Stimulated activated naive CD8-positive, alpha-beta T cell treated with anti-CD3 and anti-CD28 coated beads, Interleukin-15, amount 100 ng/mL, for 72 hours (primary cell): ENCODE measurements at regions not wholly inside any gene's neighbourhood (a gene's known extent, or its start where the extent isn't known, plus 50 kb on each side); places are given as distances from the start of the nearest gene placed in this dataset.
"Not testable (repeated sequence)": the region's sequence is repeated elsewhere in the genome, so short reads cannot be mapped to it uniquely, and the experiment has no call there.

ENCODE experiments used
- ATAC-seq: fragments of 150-1000 bp; cut with Tn5 transposase; 2 replicates; pipeline ENCODE4 v1.10.0; 2021; ENCODE audit warnings: mild to moderate bottlenecking, moderate library complexity
- DNase-seq, 2 donors: peaks; one replicate each; pipeline ENCODE4 v3.0.0; 2021 to 2022
- H3K27ac Mint-ChIP-seq, 2 donors: one replicate each; pipeline ENCODE4 v1.8.0; 2022; ENCODE audit warnings: mild to moderate bottlenecking in 2 of 2, mixed read lengths in 2 of 2, moderate library complexity in 2 of 2
- H3K27me3 Mint-ChIP-seq: one replicate; pipeline ENCODE4 v1.8.0; 2022; ENCODE audit warnings: mixed read lengths
- H3K4me1 Mint-ChIP-seq: one replicate; pipeline ENCODE4 v1.8.0; 2022; ENCODE audit warnings: mild to moderate bottlenecking, mixed read lengths
- H3K4me3 Mint-ChIP-seq, 2 donors: one replicate each; pipeline ENCODE4 v1.8.0; 2022; ENCODE audit warnings: mild to moderate bottlenecking in 2 of 2, mixed read lengths in 2 of 2, moderate library complexity in 1 of 2
- H3K9me3 Mint-ChIP-seq, 2 donors: one replicate each; pipeline ENCODE4 v1.8.0; 2022; ENCODE audit warnings: mixed read lengths in 2 of 2

DNA sequence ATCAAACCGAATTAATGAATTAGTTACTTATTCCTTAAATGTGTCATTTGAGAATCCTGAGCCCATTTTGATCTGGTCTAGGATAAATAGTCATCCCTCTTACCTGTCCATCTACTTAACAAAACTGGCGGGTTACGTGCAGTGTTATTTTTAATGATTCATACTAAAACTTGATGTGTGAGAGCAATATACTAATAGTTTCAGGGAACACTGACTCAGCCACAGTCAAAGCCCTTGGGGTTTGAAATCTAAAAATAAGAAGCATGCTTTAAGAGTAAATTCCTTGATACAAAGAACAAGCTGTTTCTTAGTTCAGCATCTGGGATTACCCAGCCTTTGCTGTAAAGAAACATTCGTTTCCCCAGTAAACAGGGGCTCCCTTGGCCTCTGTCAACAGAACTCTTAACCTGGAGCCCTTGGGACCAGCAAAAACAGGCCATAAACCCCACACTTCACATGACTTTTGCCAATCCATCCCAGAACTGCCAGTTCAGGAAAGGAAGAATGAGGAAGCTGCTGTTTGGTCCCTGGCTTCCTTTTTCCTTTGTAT is 370.6 kb upstream of the IGFBP3 start:
- no peaks in the 10 kb centered on the region for H3K9me3 Mint-ChIP-seq
- ATAC-seq, result no peak
- no peak overlapping the region for H3K27ac Mint-ChIP-seq
- no peak for DNase-seq
- H3K4me3 Mint-ChIP-seq, result no peak overlapping the region
- H3K27me3 Mint-ChIP-seq, result no peaks in the 10 kb centered on the region
- H3K4me1 Mint-ChIP-seq, result no peaks in the 10 kb centered on the region

DNA sequence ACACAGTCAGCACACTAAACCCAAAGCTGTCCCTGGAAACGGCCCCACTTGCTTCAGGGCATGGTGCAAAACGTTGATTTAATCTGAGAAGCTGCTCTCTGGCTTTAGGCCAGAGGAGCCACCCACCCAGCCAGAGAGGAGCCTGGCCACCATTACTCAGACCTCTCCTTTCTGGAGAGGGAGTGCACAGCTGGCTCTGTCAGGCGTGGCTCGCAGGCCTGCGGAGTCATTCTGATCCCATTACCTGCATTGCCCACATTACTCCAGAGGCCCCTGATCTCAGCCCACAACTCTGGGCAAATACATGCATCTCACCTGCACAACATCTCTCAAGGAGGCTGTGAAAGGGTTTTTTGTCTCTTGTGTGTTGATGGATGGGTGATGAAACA is 370.0 kb upstream of the IGFBP3 start:
- ATAC-seq (no peak), DNase-seq (no peak)
- Mint-ChIP-seq H3K4me1 (no peaks in the 10 kb centered on the region), H3K4me3 (no peak overlapping the region), H3K27ac (no peak overlapping the region), H3K9me3 (no peaks in the 10 kb centered on the region), H3K27me3 (no peaks in the 10 kb centered on the region)

DNA sequence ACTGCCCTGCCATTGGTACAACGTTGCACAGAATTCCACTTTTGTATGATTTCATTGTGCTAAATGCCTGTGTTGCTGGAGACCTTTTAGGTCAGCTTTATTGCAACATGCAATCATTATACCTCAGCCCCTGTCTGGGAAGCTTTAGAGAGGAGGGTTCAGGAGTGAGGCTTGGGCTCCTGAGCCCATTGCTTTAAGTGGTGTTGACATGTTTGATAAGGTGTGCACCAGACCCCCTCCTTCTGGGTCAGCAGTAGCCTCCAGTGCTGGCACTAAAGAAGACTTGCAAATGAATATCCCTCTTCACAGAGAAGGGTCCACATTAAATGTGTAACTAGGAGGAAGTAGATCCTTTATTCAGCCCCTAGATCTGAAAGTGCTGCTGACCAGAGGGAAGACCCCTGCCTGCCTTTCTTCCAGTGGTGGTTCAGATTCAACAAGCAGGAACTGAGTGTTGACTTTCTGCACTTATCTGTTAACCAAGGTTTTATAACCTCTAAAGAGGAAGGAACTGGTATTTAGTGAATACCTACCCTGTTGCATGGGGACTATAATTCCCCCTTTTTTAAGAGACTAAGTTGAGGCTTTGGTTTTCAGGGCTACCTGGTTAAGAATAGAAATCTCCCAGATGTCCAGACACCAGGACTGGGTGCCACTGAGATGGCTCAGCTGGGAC is 369.4 kb upstream of the IGFBP3 start:
- no peaks in the 10 kb centered on the region for H3K4me1 Mint-ChIP-seq
- no peaks in the 10 kb centered on the region for H3K27me3 Mint-ChIP-seq
- no peaks in the 10 kb centered on the region for H3K9me3 Mint-ChIP-seq
- H3K27ac Mint-ChIP-seq, result no peak overlapping the region
- ATAC-seq (no peak), DNase-seq (no peak)
- no peak overlapping the region for H3K4me3 Mint-ChIP-seq

DNA sequence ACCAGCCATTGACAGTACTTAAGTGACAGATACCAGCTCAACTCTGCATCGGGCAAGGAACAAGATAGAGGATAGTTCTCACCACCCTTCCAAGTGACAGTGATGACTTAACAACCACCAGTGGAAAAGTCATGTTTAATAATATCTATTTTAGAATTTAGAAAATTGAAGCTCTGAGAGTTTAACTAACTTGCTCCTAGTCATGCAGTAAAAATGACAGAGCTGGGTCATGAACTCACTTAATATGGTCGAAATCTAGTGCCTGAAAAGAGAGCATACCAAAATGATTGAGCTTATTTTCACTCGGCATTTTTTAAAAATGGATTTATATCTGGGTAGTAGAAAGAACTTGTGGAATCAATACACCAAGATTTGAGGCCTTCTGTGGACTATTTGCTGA is 367.8 kb upstream of the IGFBP3 start:
- Mint-ChIP-seq H3K27ac (no peak overlapping the region), H3K9me3 (no peaks in the 10 kb centered on the region), H3K27me3 (no peaks in the 10 kb centered on the region), H3K4me3 (no peak overlapping the region), H3K4me1 (no peaks in the 10 kb centered on the region)
- DNase-seq (no peak), ATAC-seq (no peak)

DNA sequence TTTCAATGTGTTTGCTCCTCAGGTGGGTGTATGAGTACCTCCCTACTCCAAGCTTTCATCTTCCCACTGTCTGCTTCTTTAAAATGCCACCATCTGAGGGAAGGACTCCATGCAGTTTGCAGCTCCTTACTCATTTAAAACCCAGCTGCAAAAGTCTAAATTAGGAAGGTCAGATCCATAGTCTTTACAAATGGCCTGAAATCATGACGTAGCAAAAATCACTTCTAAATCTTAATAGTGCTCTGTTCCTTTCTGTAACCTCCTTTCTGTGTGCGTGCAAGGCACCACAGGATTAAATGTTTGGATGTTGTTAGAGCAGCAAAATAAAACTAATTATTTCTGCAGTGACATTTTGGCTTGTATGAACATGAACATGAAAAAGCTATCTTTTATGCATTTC is 366.9 kb upstream of the IGFBP3 start:
- Mint-ChIP-seq H3K27me3 (no peaks in the 10 kb centered on the region), H3K9me3 (no peaks in the 10 kb centered on the region), H3K4me3 (no peak overlapping the region), H3K4me1 (no peaks in the 10 kb centered on the region), H3K27ac (no peak overlapping the region)
- ATAC-seq (no peak), DNase-seq (no peak)

DNA sequence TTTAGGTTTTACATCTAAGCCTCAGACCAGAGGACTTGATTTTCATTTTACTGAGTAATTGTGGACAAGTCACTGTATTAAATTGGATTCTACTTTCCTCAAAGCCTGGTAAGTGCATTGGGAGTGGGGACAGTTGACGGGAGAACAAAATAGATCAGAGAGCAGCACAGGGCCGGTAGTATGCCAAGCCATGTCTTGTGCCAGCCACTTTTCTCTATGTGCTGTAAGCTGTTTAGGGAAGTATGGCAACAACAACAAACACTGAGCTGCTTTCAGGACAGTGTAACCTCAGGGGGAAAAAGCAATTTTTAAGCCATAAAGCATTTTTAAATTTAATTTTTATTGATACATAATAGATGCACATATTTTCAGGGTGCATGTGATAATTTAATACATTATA is 365.9 kb upstream of the IGFBP3 start:
- no peak overlapping the region for H3K27ac Mint-ChIP-seq
- DNase-seq (no peak), ATAC-seq (no peak)
- H3K9me3 Mint-ChIP-seq, result no peaks in the 10 kb centered on the region
- H3K27me3 Mint-ChIP-seq, result no peaks in the 10 kb centered on the region
- no peak overlapping the region for H3K4me3 Mint-ChIP-seq
- H3K4me1 Mint-ChIP-seq, result no peaks in the 10 kb centered on the region

DNA sequence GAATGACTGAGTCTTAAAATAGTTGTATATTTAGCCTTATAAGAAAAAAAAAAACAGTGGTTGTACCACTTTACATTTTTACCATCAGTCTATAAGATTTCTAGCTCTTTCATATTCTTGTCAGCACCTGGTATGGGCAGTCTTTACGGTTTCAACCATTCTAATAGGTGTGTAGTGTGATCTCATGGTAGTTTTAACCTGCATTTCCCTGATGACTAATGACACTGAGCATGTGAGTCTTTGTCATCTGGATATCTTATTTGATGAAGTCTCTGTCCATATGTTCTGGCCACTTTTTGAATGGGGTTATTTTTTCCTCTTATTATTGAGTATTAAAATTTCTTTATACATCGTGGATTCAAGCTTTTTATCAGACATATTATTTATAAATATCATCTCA is 365.3 kb upstream of the IGFBP3 start:
- no peak for ATAC-seq
- H3K9me3 Mint-ChIP-seq, result no peaks in the 10 kb centered on the region
- no peaks in the 10 kb centered on the region for H3K4me1 Mint-ChIP-seq
- no peak overlapping the region for H3K27ac Mint-ChIP-seq
- H3K4me3 Mint-ChIP-seq, result no peak overlapping the region
- no peaks in the 10 kb centered on the region for H3K27me3 Mint-ChIP-seq
- DNase-seq, result no peak

DNA sequence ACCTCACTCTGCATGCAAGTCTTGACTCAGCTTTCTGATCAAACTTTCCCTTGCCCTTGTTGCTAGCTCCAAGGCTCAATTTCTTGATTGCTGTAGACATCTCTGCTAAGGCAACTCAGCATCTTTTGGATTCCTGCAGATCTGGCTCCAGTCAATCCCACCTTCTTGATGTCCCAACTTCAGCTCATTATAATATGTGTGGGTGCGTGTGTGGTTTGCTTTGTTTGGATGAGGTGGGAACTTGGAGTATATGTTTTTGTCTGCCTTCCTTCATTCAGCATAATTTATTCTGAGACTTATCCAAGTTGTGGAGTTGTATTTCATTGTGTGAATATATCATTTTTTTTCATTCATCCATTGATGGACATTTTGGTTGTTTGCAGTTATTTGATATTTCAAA is 364.8 kb upstream of the IGFBP3 start:
- no peaks in the 10 kb centered on the region for H3K9me3 Mint-ChIP-seq
- ATAC-seq (no peak), DNase-seq (no peak)
- H3K27me3 Mint-ChIP-seq, result no peaks in the 10 kb centered on the region
- H3K27ac Mint-ChIP-seq, result no peak overlapping the region
- no peak overlapping the region for H3K4me3 Mint-ChIP-seq
- no peaks in the 10 kb centered on the region for H3K4me1 Mint-ChIP-seq

DNA sequence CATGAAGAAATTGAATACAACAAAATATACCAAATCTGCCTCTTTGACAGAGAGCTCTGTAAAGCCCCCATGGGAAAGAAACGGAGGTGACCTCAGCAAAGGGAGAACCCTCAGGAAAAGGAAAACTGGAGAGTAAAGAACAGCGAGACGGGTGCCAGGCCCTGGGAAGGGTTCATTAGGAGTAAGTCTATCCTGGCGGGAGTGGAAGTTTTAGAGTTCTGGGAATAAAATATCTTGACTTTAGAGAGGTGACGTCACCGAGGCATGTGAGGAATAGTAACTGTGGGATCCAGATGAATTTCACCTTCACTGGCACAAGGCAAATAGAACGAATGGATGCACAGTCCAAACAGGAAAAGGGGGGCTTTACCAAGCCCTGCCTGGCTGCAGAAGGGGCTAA is 362.8 kb upstream of the IGFBP3 start:
- H3K27me3 Mint-ChIP-seq, result no peaks in the 10 kb centered on the region
- H3K9me3 Mint-ChIP-seq, result no peaks in the 10 kb centered on the region
- ATAC-seq, result no peak

DNA sequence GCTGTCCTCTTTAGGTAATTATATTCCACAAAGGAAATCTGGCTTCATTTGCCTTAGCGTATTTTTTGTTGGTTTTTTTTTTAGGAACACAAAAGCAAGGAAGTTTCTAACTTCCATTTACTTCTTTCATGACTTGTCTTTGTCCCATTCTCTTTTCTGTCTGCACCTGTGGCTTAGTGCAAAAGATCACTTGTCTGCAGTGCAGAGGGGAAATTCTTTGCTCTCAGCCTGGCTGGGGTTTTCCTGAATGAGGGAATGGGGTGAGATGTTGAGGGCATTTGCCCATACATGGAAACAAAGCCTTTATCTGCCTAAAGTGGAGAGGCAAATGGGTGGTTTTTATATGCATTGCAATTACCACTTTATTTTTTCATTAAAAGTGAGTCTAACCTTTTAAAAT is 361.1 kb upstream of the IGFBP3 start:
- Mint-ChIP-seq H3K4me1 (no peaks in the 10 kb centered on the region), H3K4me3 (no peak overlapping the region), H3K27ac (no peak overlapping the region), H3K9me3 (peaks cover 6 to 7% of the 10 kb centered on the region in 2 donors), H3K27me3 (no peaks in the 10 kb centered on the region)
- ATAC-seq (no peak), DNase-seq (no peak)

More for the DNA sequence above, 362.8 kb upstream of the IGFBP3 start:
- no peaks in the 10 kb centered on the region for H3K4me1 Mint-ChIP-seq
- H3K4me3 Mint-ChIP-seq, result no peak overlapping the region
- no peak for DNase-seq
- H3K27ac Mint-ChIP-seq, result no peak overlapping the region

DNA sequence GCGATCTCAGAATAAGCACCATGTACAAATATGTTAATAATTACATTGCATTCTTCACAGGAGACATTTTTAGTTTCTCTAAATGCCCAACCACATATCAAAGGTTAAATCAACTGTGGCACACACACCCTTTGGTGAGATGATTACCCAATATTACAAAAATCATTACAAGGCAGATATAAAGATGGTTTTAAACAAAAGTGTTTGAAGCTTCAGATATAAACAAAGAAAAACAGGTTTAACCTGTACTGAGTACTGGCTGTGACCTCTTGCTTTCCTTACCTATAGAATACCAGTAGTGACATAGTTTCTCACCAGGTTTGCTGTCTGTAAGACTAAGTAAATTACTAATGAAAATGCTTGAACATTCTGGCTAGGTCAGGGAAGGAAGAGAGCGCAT is 360.0 kb upstream of the IGFBP3 start:
- Mint-ChIP-seq H3K4me1 (no peaks in the 10 kb centered on the region), H3K27me3 (no peaks in the 10 kb centered on the region), H3K4me3 (no peak overlapping the region), H3K9me3 (peaks cover 6 to 7% of the 10 kb centered on the region in 2 donors), H3K27ac (no peak overlapping the region)
- ATAC-seq, result no peak
- DNase-seq, result no peak

DNA sequence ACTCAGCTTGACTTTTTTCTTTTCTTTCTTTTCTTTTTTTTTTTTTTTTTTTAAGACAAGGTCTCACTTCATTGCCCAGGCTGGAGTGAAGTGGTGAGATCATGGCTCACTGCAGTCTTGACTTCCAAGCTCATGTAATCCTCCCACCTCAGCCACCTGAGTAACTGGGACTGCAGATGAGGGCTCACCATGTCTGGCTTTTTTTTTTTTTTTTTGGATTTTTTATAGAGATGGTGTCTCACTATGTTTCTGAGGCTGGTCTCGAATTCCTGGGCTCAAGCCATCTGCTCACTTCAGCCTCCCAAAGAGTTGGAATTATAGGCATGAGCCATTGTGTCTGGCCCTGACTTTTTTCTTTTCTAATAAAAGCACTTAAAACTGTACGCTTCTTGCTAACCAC is 358.2 kb upstream of the IGFBP3 start:
- Mint-ChIP-seq H3K27me3 (no peaks in the 10 kb centered on the region), H3K4me1 (no peaks in the 10 kb centered on the region), H3K27ac (no peak overlapping the region), H3K9me3 (peaks cover 6 to 7% of the 10 kb centered on the region in 2 donors), H3K4me3 (no peak overlapping the region)
- ATAC-seq (no peak), DNase-seq (no peak)

DNA sequence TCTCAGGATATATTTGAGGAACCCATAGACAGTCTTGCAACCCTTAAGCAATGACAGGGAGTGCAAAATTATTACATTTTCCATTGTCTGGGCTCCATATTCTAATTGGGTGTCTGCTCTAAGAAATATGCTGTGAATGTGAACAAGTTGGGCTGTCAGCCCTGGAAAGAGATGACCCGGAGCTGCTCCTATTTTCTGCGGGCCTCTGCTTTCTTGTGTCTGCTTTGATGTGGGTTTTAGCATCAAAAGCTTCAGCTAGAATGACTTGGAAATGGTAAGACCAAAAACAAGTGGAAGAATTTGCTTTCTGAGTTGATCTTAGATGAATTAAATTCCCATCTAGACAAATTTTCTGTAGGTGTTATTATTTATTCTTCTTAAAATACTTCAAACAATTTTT is 343.6 kb upstream of the IGFBP3 start:
- Mint-ChIP-seq H3K9me3 (peaks cover 0 to 27% of the 10 kb centered on the region in 2 donors), H3K4me3 (no peak overlapping the region), H3K27me3 (no peaks in the 10 kb centered on the region), H3K27ac (no peak overlapping the region), H3K4me1 (no peaks in the 10 kb centered on the region)
- ATAC-seq (no peak), DNase-seq (no peak)

DNA sequence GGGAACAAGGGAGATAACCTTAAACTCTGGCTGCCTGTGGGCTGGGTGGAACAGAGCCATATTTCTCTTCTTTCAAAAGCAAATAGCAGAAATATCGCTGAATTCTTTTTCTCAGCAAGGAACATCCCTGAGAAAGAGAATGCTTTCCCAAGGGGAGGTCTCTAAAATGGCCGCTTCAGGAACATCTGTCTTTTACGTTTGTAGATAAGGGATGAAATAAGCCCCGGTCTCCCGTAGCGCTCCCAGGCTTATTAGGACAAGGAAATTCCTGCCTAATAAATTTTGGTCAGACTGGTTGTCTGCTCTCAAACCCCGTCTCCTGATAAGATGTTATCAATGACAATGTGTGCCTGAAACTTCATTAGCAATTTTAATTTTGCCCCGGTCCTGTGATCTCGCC is 340.6 kb upstream of the IGFBP3 start:
- not testable (repeated sequence) for H3K4me1 Mint-ChIP-seq, DNase-seq, ATAC-seq, H3K27ac Mint-ChIP-seq, H3K4me3 Mint-ChIP-seq, H3K27me3 Mint-ChIP-seq
- H3K9me3 Mint-ChIP-seq, result peaks cover 0 to 33% of the 10 kb centered on the region in 2 donors

DNA sequence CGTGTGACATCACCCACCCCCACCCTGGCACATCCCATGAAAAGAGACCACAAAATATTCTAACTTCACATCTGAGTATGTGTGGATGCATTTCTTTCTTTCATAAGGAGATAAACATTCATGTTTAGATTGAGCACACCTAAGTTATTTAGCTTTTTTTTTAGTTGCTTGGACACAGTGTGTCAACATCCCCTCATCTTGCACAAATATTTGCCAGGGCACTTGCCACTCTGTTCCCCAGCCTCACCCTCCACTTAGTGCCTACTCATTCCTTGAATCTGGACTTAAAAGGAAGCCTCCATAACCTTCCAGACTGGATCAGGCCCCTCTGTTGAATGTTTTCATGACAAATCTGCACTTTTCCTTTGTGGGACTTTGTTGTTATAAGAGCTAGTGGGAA is 338.9 kb upstream of the IGFBP3 start:
- H3K9me3 Mint-ChIP-seq, result peaks cover 0 to 33% of the 10 kb centered on the region in 2 donors
- no peaks in the 10 kb centered on the region for H3K4me1 Mint-ChIP-seq
- no peaks in the 10 kb centered on the region for H3K27me3 Mint-ChIP-seq
- no peak for ATAC-seq
- DNase-seq, result no peak
- H3K4me3 Mint-ChIP-seq, result no peak overlapping the region
- no peak overlapping the region for H3K27ac Mint-ChIP-seq

DNA sequence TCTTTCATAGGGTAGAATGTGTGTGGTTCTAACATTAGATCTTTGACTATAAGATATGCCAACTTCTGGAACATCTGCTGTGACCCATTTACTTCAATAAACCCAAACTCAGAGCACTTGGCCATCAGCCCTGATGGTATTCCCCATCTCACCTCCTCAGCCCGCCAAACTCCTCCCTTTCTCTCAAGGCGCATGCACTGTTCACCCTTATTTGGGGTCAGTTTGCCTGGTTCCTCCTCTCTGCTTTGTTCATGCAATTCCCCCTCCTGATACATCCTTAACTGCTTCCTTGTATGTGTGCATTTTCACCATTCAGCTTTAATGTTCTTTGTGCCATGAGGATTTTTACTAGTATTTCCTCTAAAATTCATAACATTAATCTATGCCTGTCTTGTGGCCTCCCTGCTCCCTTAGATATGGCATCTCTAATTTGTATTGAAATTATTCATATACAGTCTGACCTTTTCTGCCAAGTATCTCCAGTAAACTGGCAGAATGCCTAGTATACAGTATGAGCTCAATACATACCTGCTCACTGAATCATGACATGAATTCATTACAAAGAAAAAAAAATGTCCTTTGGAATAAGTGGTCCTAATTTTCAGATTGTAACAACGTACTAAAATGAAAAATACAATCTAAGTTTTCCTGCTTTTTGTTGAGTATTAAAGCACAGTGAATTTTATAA is 336.8 kb upstream of the IGFBP3 start:
- H3K4me1 Mint-ChIP-seq, result no peaks in the 10 kb centered on the region
- H3K9me3 Mint-ChIP-seq, result peaks cover 0 to 33% of the 10 kb centered on the region in 2 donors
- ATAC-seq (no peak), DNase-seq (no peak)
- no peak overlapping the region for H3K4me3 Mint-ChIP-seq
- no peaks in the 10 kb centered on the region for H3K27me3 Mint-ChIP-seq
- no peak overlapping the region for H3K27ac Mint-ChIP-seq
